Neural cell (in vitro differentiated cells): ENCODE measurements at regions not wholly inside any gene's neighbourhood (a gene's known extent, or its start where the extent isn't known, plus 50 kb on each side); places are given as distances from the start of the nearest gene placed in this dataset.

Source experiments
- CTCF ChIP-seq: fragments of 450-650 bp; IDR thresholded peaks from 2 replicates; pipeline ENCODE4 v1.5.1; 2014; ENCODE audit warnings: antibody characterized with exemption, mild to moderate bottlenecking, moderate library complexity; ENCODE audit not compliant: poor library complexity, severe bottlenecking
- EZH2 ChIP-seq: fragments of 200-600, 300-800 bp; shearing (Covaris generic), sonication (generic); IDR thresholded peaks from 2 replicates; pipeline ENCODE4 v1.6.1; 2014; ENCODE audit warnings: antibody characterized with exemption, low read length, borderline replicate concordance, mild to moderate bottlenecking; ENCODE audit not compliant: insufficient read depth, poor library complexity, severe bottlenecking
- REST ChIP-seq: IDR thresholded peaks from 2 replicates; pipeline ENCODE4 v1.6.1; 2012; ENCODE audit warnings: borderline replicate concordance

GRCh38 chr3:72196377-72196929 is 411.5 kb upstream of the PROK2 start:
- TF ChIP-seq CTCF (no peak), EZH2 (no peak), REST (no peak)
